NCI-H2196 (cell line): ENCODE measurements at regions not wholly inside any gene's neighbourhood (a gene's known extent, or its start where the extent isn't known, plus 50 kb on each side); places are given as distances from the start of the nearest gene placed in this dataset.
A peak's percentile ranks its signal among the peaks of the same experiment; 100 is the strongest.
"Not testable (repeated sequence)": the region's sequence is repeated elsewhere in the genome, so short reads cannot be mapped to it uniquely, and the experiment has no call there.

Experiments
- DNase-seq: peaks from one replicate; lab custom pipeline; 2025; ENCODE audit not compliant: unreplicated experiment; lab: John Stamatoyannopoulos, UW

- no peak for DNase-seq
These were observed 104.5 kb downstream of the ZMAT3 start for GRCh38 chr3:178967177-178967532.

- peak; percentile 54 for DNase-seq
These were observed 105.1 kb downstream of the ZMAT3 start for GRCh38 chr3:178966299-178967176.

- no peak for DNase-seq
These were observed 107.1 kb downstream of the ZMAT3 start for GRCh38 chr3:178964551-178964950.

GRCh38 chr3:178960918-178961317 lies 110.7 kb downstream of the ZMAT3 start:
- no peak for DNase-seq

- no peak for DNase-seq
These were observed 111.4 kb downstream of the ZMAT3 start for GRCh38 chr3:178960181-178960580.

GRCh38 chr3:178950676-178951075 lies 120.9 kb downstream of the ZMAT3 start:
- DNase-seq, result no peak

- DNase-seq, result no peak
These were observed 121.7 kb downstream of the ZMAT3 start for GRCh38 chr3:178949896-178950295.

- DNase-seq, result no peak
These were observed 123.1 kb downstream of the ZMAT3 start for GRCh38 chr3:178948546-178948945.

- no peak for DNase-seq
These were observed 123.9 kb downstream of the ZMAT3 start for GRCh38 chr3:178947738-178948137.

GRCh38 chr3:178942261-178942660 lies 129.3 kb downstream of the ZMAT3 start:
- DNase-seq, result not testable (repeated sequence)

GRCh38 chr3:178930116-178930515 lies 141.5 kb downstream of the ZMAT3 start:
- DNase-seq, result no peak

- no peak for DNase-seq
These were observed 155.4 kb downstream of the ZMAT3 start for GRCh38 chr3:178916223-178916622.

GRCh38 chr3:178915365-178915764 lies 156.2 kb downstream of the ZMAT3 start:
- no peak for DNase-seq

GRCh38 chr3:178907081-178907480 lies 164.5 kb downstream of the ZMAT3 start:
- no peak for DNase-seq

- DNase-seq, result peak; percentile 41
These were observed 170.4 kb downstream of the ZMAT3 start for GRCh38 chr3:178901204-178901603.

- peak; percentile 72 for DNase-seq
These were observed 171.5 kb downstream of the ZMAT3 start for GRCh38 chr3:178900029-178900646.

GRCh38 chr3:178895178-178895789 lies 176.3 kb downstream of the ZMAT3 start:
- peak; percentile 20 for DNase-seq
